RWPE2 (cell line): ENCODE measurements at regions not wholly inside any gene's neighbourhood (a gene's known extent, or its start where the extent isn't known, plus 50 kb on each side); places are given as distances from the start of the nearest gene placed in this dataset.

ENCODE experiments used
- ATAC-seq: fragments of 200-7000 bp; cut with Tn5 transposase; 3 replicates; pipeline ENCODE4 v1.9.1; 2021; ENCODE audit warnings: low read depth
- DNase-seq: peaks from one replicate; pipeline ENCODE4 v3.0.0-alpha.2; 2020; ENCODE audit warnings: low spot score
- H3K27ac ChIP-seq: fragments of 450-650 bp; 2 replicates; pipeline ENCODE4 v1.5.1; 2017; ENCODE audit warnings: mild to moderate bottlenecking; ENCODE audit not compliant: poor library complexity, severe bottlenecking
- H3K27me3 ChIP-seq: fragments of 250-450 bp; sonication (Bioruptor Pico); 2 replicates; pipeline ENCODE4 v1.5.1; 2021; ENCODE audit warnings: mild to moderate bottlenecking, moderate library complexity; ENCODE audit not compliant: insufficient read depth, poor library complexity, severe bottlenecking
- H3K36me3 ChIP-seq: fragments of 250-450 bp; sonication (Bioruptor Pico); 2 replicates; pipeline ENCODE4 v1.5.1; 2020; ENCODE audit warnings: low read depth, mild to moderate bottlenecking, moderate library complexity
- H3K4me1 ChIP-seq: fragments of 250-450 bp; sonication (Bioruptor Pico); 2 replicates; pipeline ENCODE4 v1.5.1; 2021; ENCODE audit warnings: mild to moderate bottlenecking, moderate library complexity; ENCODE audit not compliant: insufficient read depth, poor library complexity, severe bottlenecking
- H3K4me3 ChIP-seq: fragments of 250-450 bp; sonication (Bioruptor Pico); 2 replicates; pipeline ENCODE4 v1.5.1; 2021; ENCODE audit warnings: mild to moderate bottlenecking, moderate library complexity; ENCODE audit not compliant: severe bottlenecking
- H3K9me3 ChIP-seq: fragments of 250-450 bp; sonication (Bioruptor Pico); 2 replicates; pipeline ENCODE4 v1.5.1; 2021; ENCODE audit warnings: mild to moderate bottlenecking, moderate library complexity; ENCODE audit not compliant: severe bottlenecking
- CTCF ChIP-seq: fragments of 450-650 bp; IDR thresholded peaks from one replicate; pipeline ENCODE4 v1.5.1; 2017; ENCODE audit warnings: mild to moderate bottlenecking, moderate library complexity; ENCODE audit not compliant: poor library complexity, severe bottlenecking

- no peak overlapping the region for H3K27ac ChIP-seq
- no peaks in the 10 kb centered on the region for H3K9me3 ChIP-seq
- H3K4me3 ChIP-seq, result no peak overlapping the region
- no peak for TF ChIP-seq CTCF
- DNase-seq (no peak), ATAC-seq (no peak)
- no peaks in the 10 kb centered on the region for H3K27me3 ChIP-seq
- no peaks in the 10 kb centered on the region for H3K4me1 ChIP-seq
- H3K36me3 ChIP-seq, result no peaks in the 10 kb centered on the region
Measured at GRCh38 chr13:80074811-80075210, 266.1 kb downstream of the SPRY2 start.

- Histone ChIP-seq H3K27ac (no peak overlapping the region), H3K9me3 (no peaks in the 10 kb centered on the region), H3K4me3 (no peak overlapping the region), H3K4me1 (no peaks in the 10 kb centered on the region), H3K27me3 (no peaks in the 10 kb centered on the region), H3K36me3 (no peaks in the 10 kb centered on the region)
- no peak for TF ChIP-seq CTCF
- DNase-seq (no peak), ATAC-seq (no peak)
Measured at GRCh38 chr13:80074143-80074752, 266.7 kb downstream of the SPRY2 start.

GRCh38 chr13:80072231-80072630 lies 268.7 kb downstream of the SPRY2 start:
- TF ChIP-seq CTCF, result no peak
- Histone ChIP-seq H3K27me3 (no peaks in the 10 kb centered on the region), H3K4me3 (no peak overlapping the region), H3K27ac (no peak overlapping the region), H3K4me1 (no peaks in the 10 kb centered on the region), H3K36me3 (no peaks in the 10 kb centered on the region), H3K9me3 (no peaks in the 10 kb centered on the region)
- DNase-seq (no peak), ATAC-seq (no peak)

GRCh38 chr13:80070024-80070703 lies 270.8 kb downstream of the SPRY2 start:
- no peaks in the 10 kb centered on the region for H3K9me3 ChIP-seq
- H3K27ac ChIP-seq, result no peak overlapping the region
- no peaks in the 10 kb centered on the region for H3K4me1 ChIP-seq
- no peak overlapping the region for H3K4me3 ChIP-seq
- TF ChIP-seq CTCF, result no peak
- no peak for DNase-seq
- no peaks in the 10 kb centered on the region for H3K36me3 ChIP-seq
- no peaks in the 10 kb centered on the region for H3K27me3 ChIP-seq
- ATAC-seq, result no peak

- Histone ChIP-seq H3K27me3 (no peaks in the 10 kb centered on the region), H3K27ac (no peak overlapping the region), H3K9me3 (no peaks in the 10 kb centered on the region), H3K4me1 (no peaks in the 10 kb centered on the region), H3K4me3 (no peak overlapping the region), H3K36me3 (no peaks in the 10 kb centered on the region)
- no peak for DNase-seq
- no peak for TF ChIP-seq CTCF
- no peak for ATAC-seq
Measured at GRCh38 chr13:80069374-80069773, 271.6 kb downstream of the SPRY2 start.
